ENCODE measurements at regions not wholly inside any gene's neighbourhood (a gene's known extent, or its start where the extent isn't known, plus 50 kb on each side); places are given as distances from the start of the nearest gene placed in this dataset.

- DNase-seq, result no peak
Observed at GRCh38 chr1:182292193-182292741, 99.3 kb downstream of the GLUL start.

GRCh38 chr1:182291584-182292192, 99.9 kb downstream of the GLUL start:
- no peak for DNase-seq

GRCh38 chr1:182288749-182289604, 102.6 kb downstream of the GLUL start:
- no peak for DNase-seq

GRCh38 chr1:182286761-182287160, 104.8 kb downstream of the GLUL start:
- no peak for DNase-seq

- no peak for DNase-seq
Observed at GRCh38 chr1:182283746-182284544, 107.6 kb downstream of the GLUL start.

GRCh38 chr1:182281541-182281940, 110.0 kb downstream of the GLUL start:
- no peak for DNase-seq

GRCh38 chr1:182280504-182280900, 111.1 kb downstream of the GLUL start:
- DNase-seq, result no peak

- no peak for DNase-seq
Observed at GRCh38 chr1:182279724-182280503, 111.7 kb downstream of the GLUL start.

- DNase-seq, result no peak
Observed at GRCh38 chr1:182279302-182279701, 112.3 kb downstream of the GLUL start.

GRCh38 chr1:182278144-182279054, 113.2 kb downstream of the GLUL start:
- no peak for DNase-seq

GRCh38 chr1:182275271-182275670, 116.3 kb downstream of the GLUL start:
- no peak for DNase-seq

- no peak for DNase-seq
Observed at GRCh38 chr1:182274618-182275017, 117.0 kb downstream of the GLUL start.

GRCh38 chr1:182270731-182271130, 120.9 kb downstream of the GLUL start:
- no peak for DNase-seq

GRCh38 chr1:182269097-182269496, 122.5 kb downstream of the GLUL start:
- DNase-seq, result no peak

GRCh38 chr1:182268669-182269068, 122.9 kb downstream of the GLUL start:
- DNase-seq, result no peak

- DNase-seq, result no peak
Observed at GRCh38 chr1:182264185-182264584, 127.4 kb downstream of the GLUL start.

GRCh38 chr1:182263706-182264105, 127.9 kb downstream of the GLUL start:
- DNase-seq, result no peak

- no peak for DNase-seq
Observed at GRCh38 chr1:182262425-182262824, 129.2 kb downstream of the GLUL start.

- no peak for DNase-seq
Observed at GRCh38 chr1:182261655-182262054, 129.9 kb downstream of the GLUL start.

- DNase-seq, result no peak
Observed at GRCh38 chr1:182260516-182260915, 131.1 kb downstream of the GLUL start.

- DNase-seq, result no peak
Observed at GRCh38 chr1:182259968-182260367, 131.6 kb downstream of the GLUL start.
